BJ (cell line): ENCODE measurements at regions not wholly inside any gene's neighbourhood (a gene's known extent, or its start where the extent isn't known, plus 50 kb on each side); places are given as distances from the start of the nearest gene placed in this dataset.
"Not testable (repeated sequence)": the region's sequence is repeated elsewhere in the genome, so short reads cannot be mapped to it uniquely, and the experiment has no call there.

Experiments used
- CTCF ChIA-PET: fragments of 350-600 bp; formaldehyde crosslinking; extraction: SDS; loops from one replicate; lab custom pipeline; 2021; ENCODE audit warnings: antibody characterized with exemption, inconsistent platforms; lab: Yijun Ruan, JAX
- POLR2A ChIA-PET: fragments of 300-600 bp; sonication (Branson Sonifier 250); formaldehyde crosslinking; extraction: SDS; loops from one replicate; lab custom pipeline; 2021; ENCODE audit warnings: antibody characterized with exemption; lab: Charles Lee
- DNase-seq: peaks from one replicate; pipeline ENCODE4 v3.0.0-alpha.2; 2011; ENCODE audit warnings: low read depth
- H3K27me3 ChIP-seq: 2 replicates; pipeline ENCODE4 v1.6.0; 2011; ENCODE audit warnings: low read length; ENCODE audit not compliant: control insufficient read depth, insufficient read depth
- H3K36me3 ChIP-seq: 2 replicates; pipeline ENCODE4 v1.5.1; 2011; ENCODE audit warnings: low read length; ENCODE audit not compliant: control insufficient read depth, insufficient read depth
- H3K4me3 ChIP-seq: 2 replicates; pipeline ENCODE4 v1.5.1; 2011; ENCODE audit warnings: low read depth, mild to moderate bottlenecking, control low read depth, low read length
- CTCF ChIP-seq: IDR thresholded peaks from 2 replicates; pipeline ENCODE4 v1.5.1; 2011; ENCODE audit warnings: low read depth, mild to moderate bottlenecking, control low read depth, inconsistent platforms, low read length, moderate library complexity; ENCODE audit not compliant: insufficient read depth

DNA sequence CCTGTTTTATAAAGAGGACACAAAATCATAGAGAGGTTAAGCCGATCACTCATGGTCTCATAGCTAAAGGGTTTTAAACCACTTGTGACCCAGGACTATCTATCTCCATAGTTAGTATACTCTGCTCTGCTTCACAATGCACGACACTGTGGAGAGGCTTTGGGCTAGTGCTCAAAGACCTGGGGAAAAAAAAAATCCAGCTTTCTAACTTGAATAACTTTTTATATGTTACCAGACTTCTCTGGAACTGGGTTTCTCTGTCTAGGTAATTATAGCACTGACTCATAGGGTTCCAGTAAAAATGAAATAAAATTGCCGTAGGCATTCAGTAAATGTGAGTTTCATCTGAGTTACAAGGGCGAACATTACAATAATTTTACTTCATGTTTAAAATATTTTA is 273.7 kb upstream of the TECRL start:
- no peak for TF ChIP-seq CTCF
- POLR2A ChIA-PET: no interaction called here
- no peak for DNase-seq
- Histone ChIP-seq H3K4me3 (no peak overlapping the region), H3K36me3 (no peaks in the 10 kb centered on the region), H3K27me3 (no peaks in the 10 kb centered on the region)
- CTCF ChIA-PET: no interaction called here

DNA sequence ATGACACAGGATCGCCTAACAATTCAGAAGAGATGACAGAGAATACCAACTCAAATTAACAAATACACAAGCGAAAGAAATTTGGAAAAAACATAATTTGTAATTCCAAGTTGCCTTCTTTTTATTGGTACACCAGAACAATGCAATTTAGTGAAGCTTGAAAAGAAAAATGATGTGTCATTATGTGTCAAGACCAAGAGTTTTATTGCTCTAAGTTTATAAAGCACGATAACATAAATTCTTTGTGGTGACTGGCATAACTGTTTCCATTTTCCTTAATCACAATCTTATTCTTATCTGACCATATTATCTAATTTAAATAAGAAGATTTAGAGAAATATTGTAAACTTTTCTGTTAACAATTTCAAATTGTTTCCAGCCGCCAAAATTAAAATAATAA is 273.2 kb upstream of the TECRL start:
- Histone ChIP-seq H3K27me3 (no peaks in the 10 kb centered on the region), H3K36me3 (no peaks in the 10 kb centered on the region), H3K4me3 (no peak overlapping the region)
- no peak for TF ChIP-seq CTCF
- DNase-seq: no peak
- POLR2A ChIA-PET: no interaction called here
- CTCF ChIA-PET: no interaction called here

GRCh38 chr4:64673121-64673520 is 263.9 kb upstream of the TECRL start:
- CTCF ChIA-PET: not testable (repeated sequence)

DNA sequence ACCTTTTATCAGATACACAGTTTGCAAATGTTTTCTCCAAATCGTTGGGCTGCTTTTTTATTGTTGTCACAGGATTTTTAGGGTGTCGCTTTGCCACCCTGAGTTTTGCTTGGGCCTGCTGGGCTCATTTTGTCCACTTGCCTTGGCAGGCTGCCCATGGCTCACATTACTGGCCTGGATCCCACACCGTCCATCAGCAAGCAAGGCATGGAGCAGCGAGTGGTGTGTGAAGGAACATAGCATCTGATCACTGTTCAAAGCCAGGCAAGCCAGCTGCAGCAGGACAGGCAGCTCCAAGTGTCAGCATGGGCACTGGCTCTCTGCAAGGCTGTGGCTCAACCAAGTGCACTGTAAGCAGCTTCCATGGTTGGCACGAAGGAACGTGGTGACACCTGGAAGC is 261.4 kb upstream of the TECRL start:
- DNase-seq: no peak
- POLR2A ChIA-PET: no interaction called here
- no peak for TF ChIP-seq CTCF

More at GRCh38 chr4:64673121-64673520, 263.9 kb upstream of the TECRL start:
- H3K4me3 ChIP-seq, H3K36me3 ChIP-seq, DNase-seq, H3K27me3 ChIP-seq, POLR2A ChIA-PET: not testable (repeated sequence)

GRCh38 chr4:64643841-64644240 is 234.6 kb upstream of the TECRL start:
- H3K27me3 ChIP-seq: no peaks in the 10 kb centered on the region
- CTCF ChIA-PET: no interaction called here
- H3K36me3 ChIP-seq: no peaks in the 10 kb centered on the region
- TF ChIP-seq CTCF: no peak
- no peak overlapping the region for H3K4me3 ChIP-seq
- no peak for DNase-seq
- POLR2A ChIA-PET: no interaction called here

More for the DNA sequence above, 261.4 kb upstream of the TECRL start:
- CTCF ChIA-PET: no interaction called here
- no peaks in the 10 kb centered on the region for H3K36me3 ChIP-seq
- no peaks in the 10 kb centered on the region for H3K27me3 ChIP-seq
- no peak overlapping the region for H3K4me3 ChIP-seq

DNA sequence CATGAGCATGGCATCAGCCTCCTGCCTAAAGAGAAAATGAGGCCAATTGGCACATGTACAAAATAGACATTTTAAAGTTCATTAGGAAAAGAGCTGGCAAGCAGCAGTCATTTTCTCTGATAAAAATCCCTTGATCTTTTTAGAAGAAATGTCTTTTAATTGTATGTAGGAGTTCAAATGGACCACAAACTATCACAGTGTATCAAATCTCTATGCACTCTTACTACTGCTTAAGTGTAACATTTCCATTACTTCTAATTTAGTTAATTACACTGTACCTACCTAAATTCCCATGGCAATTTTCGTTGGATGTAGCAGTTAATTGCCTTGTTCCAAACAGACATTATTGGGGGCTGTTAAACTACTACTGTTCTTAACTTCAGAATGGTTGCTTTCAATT is 233.7 kb upstream of the TECRL start:
- CTCF ChIA-PET: no interaction called here
- no peak for TF ChIP-seq CTCF
- no peak overlapping the region for H3K4me3 ChIP-seq
- no peak for DNase-seq
- no peaks in the 10 kb centered on the region for H3K27me3 ChIP-seq
- H3K36me3 ChIP-seq: no peaks in the 10 kb centered on the region
- POLR2A ChIA-PET: no interaction called here

GRCh38 chr4:64640402-64640801 is 231.2 kb upstream of the TECRL start:
- H3K36me3 ChIP-seq, H3K27me3 ChIP-seq, DNase-seq, H3K4me3 ChIP-seq, POLR2A ChIA-PET, CTCF ChIA-PET: not testable (repeated sequence)
